ENCODE measurements at regions not wholly inside any gene's neighbourhood (a gene's known extent, or its start where the extent isn't known, plus 50 kb on each side); places are given as distances from the start of the nearest gene placed in this dataset.

GRCh38 chr1:96361271-96361856 lies 360.2 kb upstream of the PTBP2 start:
- TF ChIP-seq EZH2 (IDR thresholded peaks at IDR 0.05) (no peak), POLR2AphosphoS5 (IDR thresholded peaks at IDR 0.05; ENCODE audit: borderline replicate concordance, low read depth, low read length) (no peak)

Data from SK-N-MC (cell line).